GM12892 (cell line): ENCODE measurements at regions not wholly inside any gene's neighbourhood (a gene's known extent, or its start where the extent isn't known, plus 50 kb on each side); places are given as distances from the start of the nearest gene placed in this dataset.

ENCODE experiments used
- POLR2A ChIP-seq: IDR thresholded peaks from 2 replicates; pipeline ENCODE4 v1.6.1; 2011; ENCODE audit warnings: low read depth, low read length, control low read depth
- POLR2AphosphoS5 ChIP-seq: IDR thresholded peaks from 2 replicates; pipeline ENCODE4 v1.6.1; 2011; ENCODE audit warnings: low read depth, low read length, control low read depth

GRCh38 chr5:66540078-66540477 is 56.1 kb upstream of the MAST4 start:
- no peak for TF ChIP-seq POLR2A
- TF ChIP-seq POLR2AphosphoS5 = no peak
